AG04450 (cell line): ENCODE measurements at regions not wholly inside any gene's neighbourhood (a gene's known extent, or its start where the extent isn't known, plus 50 kb on each side); places are given as distances from the start of the nearest gene placed in this dataset.
"Not testable (repeated sequence)": the region's sequence is repeated elsewhere in the genome, so short reads cannot be mapped to it uniquely, and the experiment has no call there.

Source experiments
- CTCF ChIA-PET: fragments of 300-600, 350-600 bp; formaldehyde crosslinking; extraction: SDS; loops from one replicate; lab custom pipeline; 2022; ENCODE audit warnings: antibody characterized with exemption, inconsistent platforms; lab: Charles Lee
- POLR2A ChIA-PET: fragments of 350-600 bp; formaldehyde crosslinking; extraction: SDS; loops from one replicate; lab custom pipeline; 2021; ENCODE audit warnings: antibody characterized with exemption, inconsistent platforms; lab: Yijun Ruan, JAX
- DNase-seq: peaks from one replicate; pipeline ENCODE4 v3.0.0-alpha.2; 2011; ENCODE audit warnings: low read depth, low spot score
- H3K27ac ChIP-seq: one replicate; pipeline ENCODE4 v1.5.1; 2012; ENCODE audit warnings: low read depth, low read length, control low read depth
- H3K27me3 ChIP-seq: one replicate; pipeline ENCODE4 v1.6.0; 2012; ENCODE audit warnings: low read length; ENCODE audit not compliant: control insufficient read depth, insufficient read depth
- H3K4me3 ChIP-seq: 2 replicates; pipeline ENCODE4 v1.5.1; 2011; ENCODE audit warnings: mild to moderate bottlenecking, low read depth, low read length, control low read depth
- H3K9me3 ChIP-seq: 2 replicates; pipeline ENCODE4 v1.5.1; 2012; ENCODE audit warnings: low read length; ENCODE audit not compliant: control insufficient read depth, insufficient read depth
- CTCF ChIP-seq: IDR thresholded peaks from 2 replicates; pipeline ENCODE4 v1.5.1; 2011; ENCODE audit warnings: low read depth, low read length, control low read depth, inconsistent platforms

GRCh38 chr4:62618042-62618441, 1417.9 kb downstream of the ADGRL3 start:
- ChIA-PET CTCF (no interaction called here), POLR2A (no interaction called here)
- Histone ChIP-seq H3K4me3 (no peak overlapping the region), H3K9me3 (peaks cover 12% of the 10 kb centered on the region), H3K27ac (no peak overlapping the region), H3K27me3 (no peaks in the 10 kb centered on the region)
- TF ChIP-seq CTCF: no peak
- DNase-seq: no peak

GRCh38 chr4:62601737-62602136, 1401.6 kb downstream of the ADGRL3 start:
- CTCF ChIA-PET: no interaction called here
- H3K27me3 ChIP-seq: no peaks in the 10 kb centered on the region
- no peak for TF ChIP-seq CTCF
- DNase-seq: no peak
- no peak overlapping the region for H3K27ac ChIP-seq
- no peaks in the 10 kb centered on the region; the same call in 1 of the 2 replicates for H3K9me3 ChIP-seq
- POLR2A ChIA-PET: no interaction called here
- H3K4me3 ChIP-seq: no peak overlapping the region

GRCh38 chr4:62595265-62595664, 1395.1 kb downstream of the ADGRL3 start:
- H3K27ac ChIP-seq, POLR2A ChIA-PET, CTCF ChIA-PET, H3K4me3 ChIP-seq, DNase-seq, H3K27me3 ChIP-seq, H3K9me3 ChIP-seq: not testable (repeated sequence)

- ChIA-PET CTCF (no interaction called here), POLR2A (no interaction called here)
- H3K27ac ChIP-seq: no peak overlapping the region
- H3K9me3 ChIP-seq: peaks cover 15% of the 10 kb centered on the region
- TF ChIP-seq CTCF: no peak
- H3K4me3 ChIP-seq: no peak overlapping the region
- DNase-seq: no peak
- H3K27me3 ChIP-seq: no peaks in the 10 kb centered on the region
Measured at GRCh38 chr4:62591756-62592155, 1391.6 kb downstream of the ADGRL3 start.

- H3K9me3 ChIP-seq: peaks cover 10% of the 10 kb centered on the region
- CTCF ChIA-PET: no interaction called here
- H3K27ac ChIP-seq: no peak overlapping the region
- H3K27me3 ChIP-seq: no peaks in the 10 kb centered on the region
- DNase-seq: no peak
- no peak for TF ChIP-seq CTCF
- H3K4me3 ChIP-seq: no peak overlapping the region
- POLR2A ChIA-PET: no interaction called here
Measured at GRCh38 chr4:62588671-62589070, 1388.5 kb downstream of the ADGRL3 start.

- no peak overlapping the region for H3K4me3 ChIP-seq
- H3K27me3 ChIP-seq: no peaks in the 10 kb centered on the region
- POLR2A ChIA-PET: no interaction called here
- no peak for DNase-seq
- CTCF ChIA-PET: no interaction called here
- peaks cover 14% of the 10 kb centered on the region for H3K9me3 ChIP-seq
- H3K27ac ChIP-seq: no peak overlapping the region
- no peak for TF ChIP-seq CTCF
Measured at GRCh38 chr4:62571494-62571893, 1371.4 kb downstream of the ADGRL3 start.
